BJ (cell line): ENCODE measurements at regions not wholly inside any gene's neighbourhood (a gene's known extent, or its start where the extent isn't known, plus 50 kb on each side); places are given as distances from the start of the nearest gene placed in this dataset.

Source experiments
- CTCF ChIA-PET: fragments of 350-600 bp; formaldehyde crosslinking; extraction: SDS; loops from one replicate; lab custom pipeline; 2021; ENCODE audit warnings: antibody characterized with exemption, inconsistent platforms; lab: Yijun Ruan, JAX
- POLR2A ChIA-PET: fragments of 300-600 bp; sonication (Branson Sonifier 250); formaldehyde crosslinking; extraction: SDS; loops from one replicate; lab custom pipeline; 2021; ENCODE audit warnings: antibody characterized with exemption; lab: Charles Lee
- DNase-seq: peaks from one replicate; pipeline ENCODE4 v3.0.0-alpha.2; 2011; ENCODE audit warnings: low read depth
- H3K27me3 ChIP-seq: 2 replicates; pipeline ENCODE4 v1.6.0; 2011; ENCODE audit warnings: low read length; ENCODE audit not compliant: control insufficient read depth, insufficient read depth
- H3K36me3 ChIP-seq: 2 replicates; pipeline ENCODE4 v1.5.1; 2011; ENCODE audit warnings: low read length; ENCODE audit not compliant: control insufficient read depth, insufficient read depth
- H3K4me3 ChIP-seq: 2 replicates; pipeline ENCODE4 v1.5.1; 2011; ENCODE audit warnings: low read depth, mild to moderate bottlenecking, control low read depth, low read length
- CTCF ChIP-seq: IDR thresholded peaks from 2 replicates; pipeline ENCODE4 v1.5.1; 2011; ENCODE audit warnings: low read depth, mild to moderate bottlenecking, control low read depth, inconsistent platforms, low read length, moderate library complexity; ENCODE audit not compliant: insufficient read depth

GRCh38 chr1:58902830-58903513 is 119.1 kb upstream of the JUN start:
- no peak for TF ChIP-seq CTCF
- CTCF ChIA-PET: interaction anchor here (3.2 kb wide), 1 partner anchor 13 kb away, joined by 12 read pairs; no protein-coding TSS in a partner anchor
- no peak for DNase-seq
- no peaks in the 10 kb centered on the region for H3K27me3 ChIP-seq
- peak overlapping the region; percentile 32 for H3K4me3 ChIP-seq
- no peaks in the 10 kb centered on the region for H3K36me3 ChIP-seq
- POLR2A ChIA-PET: interaction anchor here (0.6 kb wide), 1 partner anchor 30 kb away, joined by 5 read pairs; no protein-coding TSS in a partner anchor

DNA sequence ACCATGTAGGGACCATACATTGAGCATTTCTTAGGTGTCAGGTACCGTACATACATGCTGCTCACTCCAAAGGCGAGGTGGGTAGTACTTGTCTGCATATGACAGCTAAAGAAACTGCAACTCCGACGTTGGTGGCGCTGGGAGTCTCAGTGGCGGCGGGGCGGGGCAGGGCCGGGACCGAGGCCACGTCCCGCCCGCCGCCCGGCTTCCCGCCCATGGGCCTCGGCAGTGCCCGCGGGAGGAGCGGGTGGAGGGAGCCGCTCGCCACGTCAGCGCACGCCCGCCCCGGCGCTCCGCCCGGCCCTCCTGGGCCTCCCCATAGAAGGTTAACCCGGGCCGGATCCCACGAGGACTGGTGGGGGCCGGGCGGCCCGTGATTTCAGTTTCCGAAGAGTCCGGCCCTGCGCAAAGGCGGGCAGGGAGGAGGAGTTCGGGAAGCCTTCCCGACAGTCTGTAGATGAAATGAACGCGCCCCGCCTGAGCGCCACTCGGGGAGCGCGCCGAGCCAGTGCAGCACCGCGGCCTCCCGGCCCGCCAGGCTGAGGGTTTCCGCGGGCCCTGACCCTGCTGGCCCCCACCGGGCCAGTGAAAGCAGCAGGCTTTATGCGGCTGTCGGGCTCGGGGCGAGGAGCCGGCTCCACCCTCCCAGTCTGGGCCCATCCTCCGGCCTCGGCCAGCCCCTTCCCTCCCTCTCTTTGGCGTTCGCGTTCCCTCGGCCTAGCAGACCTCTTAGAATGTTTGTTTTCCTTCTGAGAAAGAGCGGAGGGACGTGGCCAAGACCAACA is 119.9 kb upstream of the JUN start:
- no peaks in the 10 kb centered on the region for H3K36me3 ChIP-seq
- DNase-seq: peak; percentile 63
- H3K27me3 ChIP-seq: no peaks in the 10 kb centered on the region
- ChIA-PET POLR2A (interaction anchor here (0.6 kb wide), 1 partner anchor 31 kb away, joined by 5 read pairs; no protein-coding TSS in a partner anchor), CTCF (interaction anchor here (3.2 kb wide), 1 partner anchor 14 kb away, joined by 12 read pairs; no protein-coding TSS in a partner anchor)
- TF ChIP-seq CTCF: no peak
- peak overlapping the region; percentile 50 for H3K4me3 ChIP-seq

DNA sequence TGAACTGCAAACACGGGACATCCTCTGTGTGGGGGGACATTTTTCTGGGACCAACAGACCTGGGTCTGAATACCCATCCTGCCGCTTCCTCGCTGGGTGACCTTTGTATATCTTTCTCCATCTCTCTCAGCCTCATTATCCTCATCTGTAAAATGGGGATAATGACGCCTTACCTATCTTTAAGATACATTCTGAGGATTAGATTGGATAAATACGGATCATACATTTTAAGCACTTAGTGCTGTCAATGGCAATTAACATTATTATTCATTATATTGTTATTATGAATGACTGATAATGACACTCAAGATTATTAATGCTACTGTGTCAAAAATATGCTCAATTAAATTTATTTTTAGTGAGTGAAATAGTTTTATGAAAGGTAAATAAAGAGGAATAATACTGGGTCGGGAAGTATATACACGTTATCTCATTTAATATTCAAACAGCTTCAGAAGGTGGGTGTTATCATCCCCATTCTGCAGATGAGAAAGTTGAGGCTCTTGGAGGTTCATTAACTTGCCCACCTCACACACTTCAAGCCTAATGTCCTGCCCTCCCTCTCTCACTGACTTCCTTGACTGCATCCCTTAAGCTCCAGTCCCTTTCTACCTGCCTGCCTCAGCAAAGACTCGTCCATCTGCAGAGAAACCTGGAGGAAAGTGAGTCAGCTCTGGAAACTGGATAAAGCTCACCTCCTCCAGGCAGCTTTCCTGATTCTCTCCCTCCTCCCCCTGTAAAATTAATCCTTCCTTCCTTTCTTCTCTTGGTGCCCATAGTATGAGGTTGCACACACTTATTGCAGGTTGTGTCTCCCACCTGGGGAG is 120.7 kb upstream of the JUN start:
- Histone ChIP-seq H3K36me3 (no peaks in the 10 kb centered on the region), H3K27me3 (no peaks in the 10 kb centered on the region), H3K4me3 (peak overlapping the region; percentile 50)
- DNase-seq: no peak
- CTCF ChIA-PET: interaction anchor here (0.6 kb wide), 1 partner anchor 793 kb away, joined by 3 read pairs; no protein-coding TSS in a partner anchor
- POLR2A ChIA-PET: no interaction called here
- no peak for TF ChIP-seq CTCF

DNA sequence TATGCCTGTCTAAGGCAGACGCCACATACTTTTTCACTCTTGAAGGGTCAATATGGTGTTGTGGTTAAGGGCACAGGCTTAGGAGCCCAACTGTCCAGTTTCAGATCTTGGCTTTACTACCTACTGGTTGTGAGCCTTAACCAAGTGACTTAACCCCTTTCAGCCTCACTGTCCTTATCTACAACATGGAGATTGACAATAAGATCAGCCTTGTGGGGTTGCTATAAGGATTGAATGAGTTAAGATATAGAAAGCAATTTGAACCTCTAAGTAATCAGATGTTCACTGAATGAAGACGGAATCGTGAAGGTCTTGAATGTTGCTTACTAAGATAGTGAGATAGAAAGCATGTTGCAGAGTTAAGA is 121.3 kb upstream of the JUN start:
- no peaks in the 10 kb centered on the region for H3K27me3 ChIP-seq
- H3K36me3 ChIP-seq: no peaks in the 10 kb centered on the region
- no peak for TF ChIP-seq CTCF
- no peak overlapping the region for H3K4me3 ChIP-seq
- DNase-seq: no peak
- ChIA-PET POLR2A (interaction anchor here (0.5 kb wide), 1 partner anchor 119 kb away, joined by 4 read pairs; no protein-coding TSS in a partner anchor), CTCF (interaction anchor here (0.6 kb wide), 1 partner anchor 793 kb away, joined by 3 read pairs; no protein-coding TSS in a partner anchor)
